GM23338 (cell line): ENCODE measurements at regions not wholly inside any gene's neighbourhood (a gene's known extent, or its start where the extent isn't known, plus 50 kb on each side); places are given as distances from the start of the nearest gene placed in this dataset.

ENCODE experiments used
- ATAC-seq: fragments of 200-7000 bp; cut with Tn5 transposase; 3 replicates; pipeline ENCODE4 v1.9.1; 2020
- DNase-seq: peaks from one replicate; pipeline ENCODE4 v3.0.0-alpha.2; 2015; ENCODE audit warnings: low spot score
- H2AFZ ChIP-seq: fragments of 200-600 bp; sonication (generic); 2 replicates; pipeline ENCODE4 v1.8.0; 2016; ENCODE audit warnings: antibody characterized with exemption, mild to moderate bottlenecking, moderate library complexity
- H3F3A ChIP-seq: fragments of 200-600 bp; sonication (generic); replicated peaks from 2 replicates; pipeline ENCODE4 v1.8.0; 2017; ENCODE audit warnings: antibody characterized with exemption, mixed run types, low read depth
- H3K27ac ChIP-seq: fragments of 200-600 bp; sonication (generic); 2 replicates; pipeline ENCODE4 v1.6.1; 2016; ENCODE audit warnings: low read depth
- H3K27me3 ChIP-seq: fragments of 200-600 bp; sonication (generic); 2 replicates; pipeline ENCODE4 v1.8.0; 2016; ENCODE audit warnings: mild to moderate bottlenecking, mixed run types, moderate library complexity; ENCODE audit not compliant: insufficient read depth
- H3K36me3 ChIP-seq: fragments of 200-600 bp; sonication (generic); 2 replicates; pipeline ENCODE4 v1.8.0; 2016; ENCODE audit warnings: mild to moderate bottlenecking; ENCODE audit not compliant: insufficient read depth
- H3K4me1 ChIP-seq: fragments of 200-600 bp; sonication (generic); 2 replicates; pipeline ENCODE4 v1.8.0; 2016; ENCODE audit warnings: mild to moderate bottlenecking, moderate library complexity; ENCODE audit not compliant: insufficient read depth
- H3K4me2 ChIP-seq: fragments of 200-600 bp; sonication (generic); 2 replicates; pipeline ENCODE4 v1.7.1; 2017; ENCODE audit warnings: mixed run types
- H3K4me3 ChIP-seq: fragments of 200-600 bp; sonication (generic); 2 replicates; pipeline ENCODE4 v1.6.1; 2016; ENCODE audit warnings: mixed run types
- H3K79me2 ChIP-seq: fragments of 200-600 bp; sonication (generic); replicated peaks from 2 replicates; pipeline ENCODE4 v1.8.0; 2017; ENCODE audit warnings: mild to moderate bottlenecking; ENCODE audit not compliant: insufficient read depth
- H3K9me2 ChIP-seq: fragments of 200-600 bp; sonication (generic); 2 replicates; pipeline ENCODE4 v1.8.0; 2017; ENCODE audit not compliant: insufficient read depth
- H4K20me1 ChIP-seq: fragments of 200-600 bp; sonication (generic); replicated peaks from 2 replicates; pipeline ENCODE4 v1.8.0; 2017; ENCODE audit warnings: mild to moderate bottlenecking; ENCODE audit not compliant: insufficient read depth
- H3K27ac Mint-ChIP-seq: 2 replicates; pipeline ENCODE4 v1.8.0; 2020; ENCODE audit warnings: inconsistent platforms, mild to moderate bottlenecking, moderate library complexity, mixed read lengths
- H3K27me3 Mint-ChIP-seq: 3 replicates; pipeline ENCODE4 v1.8.0; 2022; ENCODE audit warnings: low read depth, mild to moderate bottlenecking, moderate library complexity, mixed read lengths, inconsistent platforms; ENCODE audit not compliant: insufficient read depth, poor library complexity
- H3K36me3 Mint-ChIP-seq: 3 replicates; pipeline ENCODE4 v1.8.0; 2021; ENCODE audit warnings: low read depth, mild to moderate bottlenecking, inconsistent platforms, moderate library complexity, mixed read lengths
- H3K4me1 Mint-ChIP-seq: 3 replicates; pipeline ENCODE4 v1.8.0; 2020; ENCODE audit warnings: mild to moderate bottlenecking, inconsistent platforms, mixed read lengths
- H3K4me3 Mint-ChIP-seq: 3 replicates; pipeline ENCODE4 v1.8.0; 2021; ENCODE audit warnings: moderate library complexity, mild to moderate bottlenecking, inconsistent platforms, mixed read lengths
- H3K9me3 Mint-ChIP-seq: 3 replicates; pipeline ENCODE4 v1.8.0; 2020; ENCODE audit warnings: moderate library complexity, mild to moderate bottlenecking, inconsistent platforms, mixed read lengths
- STAT1 ChIP-seq: IDR thresholded peaks from one replicate; pipeline ENCODE4 v1.6.1; 2016; ENCODE audit warnings: antibody characterized with exemption; ENCODE audit not compliant: unreplicated experiment
- TF ChIP-seq, protein P1 (sequence below), 2 experiments: fragments of 200-600 bp in 1 of 2; sonication (generic) in 1 of 2; conservative IDR thresholded peaks; 2 replicates each; pipeline versions ENCODE4 v1.5.1 to v1.6.1; 2016 to 2017; ENCODE audit warnings: antibody characterized with exemption in 2 of 2, low read depth in 2 of 2, mild to moderate bottlenecking in 2 of 2, moderate library complexity in 1 of 2
- TF ChIP-seq, protein P2 (sequence below): IDR thresholded peaks from one replicate; pipeline ENCODE4 v1.6.1; 2018; ENCODE audit warnings: antibody characterized with exemption; ENCODE audit not compliant: unreplicated experiment

DNA sequence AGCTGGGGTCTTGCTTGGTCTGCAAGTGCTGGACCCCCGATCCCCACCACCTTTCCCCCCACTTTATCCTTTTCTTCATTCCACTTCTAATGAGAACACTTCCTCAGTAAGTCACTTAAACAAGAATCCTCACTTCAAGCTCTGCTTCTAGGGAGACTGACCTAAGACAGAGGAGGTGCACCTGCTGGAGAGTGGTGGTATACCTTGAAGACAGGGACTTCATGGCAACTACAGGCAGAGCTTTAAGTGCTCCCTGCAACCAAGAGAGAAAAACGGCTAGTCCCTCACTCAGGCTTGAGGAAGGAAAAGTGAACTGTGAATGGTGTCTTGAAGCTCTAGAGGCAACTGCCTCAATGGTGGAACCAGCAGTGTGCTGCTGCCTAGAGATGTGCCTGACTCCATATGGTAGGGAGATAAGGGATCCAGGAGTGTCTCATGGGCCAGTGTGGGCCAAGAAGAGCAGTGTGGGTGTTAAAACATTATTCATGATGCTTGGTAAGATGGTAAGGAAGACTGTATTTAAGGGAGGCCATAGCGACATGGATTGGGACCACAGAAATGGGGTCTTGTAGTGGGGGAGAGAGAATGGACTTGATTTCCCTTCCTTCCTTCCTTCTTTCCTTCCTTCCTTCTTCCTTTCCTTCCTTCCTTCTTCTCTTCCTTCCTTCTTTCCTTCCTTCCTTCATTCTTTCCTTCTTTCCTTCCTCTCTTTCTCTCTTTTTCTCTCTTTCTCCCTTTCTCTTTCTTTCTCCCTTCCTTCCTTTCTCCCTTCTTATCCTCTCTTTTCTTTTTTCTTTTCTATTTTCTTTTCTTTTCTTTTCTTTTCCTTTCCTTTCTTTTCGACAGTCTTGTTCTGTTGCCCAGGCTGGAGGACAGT, 96.2 kb upstream of the NAP1L1 start (continued):
- TF ChIP-seq, protein P1, sequence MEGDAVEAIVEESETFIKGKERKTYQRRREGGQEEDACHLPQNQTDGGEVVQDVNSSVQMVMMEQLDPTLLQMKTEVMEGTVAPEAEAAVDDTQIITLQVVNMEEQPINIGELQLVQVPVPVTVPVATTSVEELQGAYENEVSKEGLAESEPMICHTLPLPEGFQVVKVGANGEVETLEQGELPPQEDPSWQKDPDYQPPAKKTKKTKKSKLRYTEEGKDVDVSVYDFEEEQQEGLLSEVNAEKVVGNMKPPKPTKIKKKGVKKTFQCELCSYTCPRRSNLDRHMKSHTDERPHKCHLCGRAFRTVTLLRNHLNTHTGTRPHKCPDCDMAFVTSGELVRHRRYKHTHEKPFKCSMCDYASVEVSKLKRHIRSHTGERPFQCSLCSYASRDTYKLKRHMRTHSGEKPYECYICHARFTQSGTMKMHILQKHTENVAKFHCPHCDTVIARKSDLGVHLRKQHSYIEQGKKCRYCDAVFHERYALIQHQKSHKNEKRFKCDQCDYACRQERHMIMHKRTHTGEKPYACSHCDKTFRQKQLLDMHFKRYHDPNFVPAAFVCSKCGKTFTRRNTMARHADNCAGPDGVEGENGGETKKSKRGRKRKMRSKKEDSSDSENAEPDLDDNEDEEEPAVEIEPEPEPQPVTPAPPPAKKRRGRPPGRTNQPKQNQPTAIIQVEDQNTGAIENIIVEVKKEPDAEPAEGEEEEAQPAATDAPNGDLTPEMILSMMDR (conservative IDR thresholded peaks at IDR 0.05; ENCODE audit: low read depth in 2 of 2): no peak
- TF ChIP-seq STAT1: no peak

DNA sequence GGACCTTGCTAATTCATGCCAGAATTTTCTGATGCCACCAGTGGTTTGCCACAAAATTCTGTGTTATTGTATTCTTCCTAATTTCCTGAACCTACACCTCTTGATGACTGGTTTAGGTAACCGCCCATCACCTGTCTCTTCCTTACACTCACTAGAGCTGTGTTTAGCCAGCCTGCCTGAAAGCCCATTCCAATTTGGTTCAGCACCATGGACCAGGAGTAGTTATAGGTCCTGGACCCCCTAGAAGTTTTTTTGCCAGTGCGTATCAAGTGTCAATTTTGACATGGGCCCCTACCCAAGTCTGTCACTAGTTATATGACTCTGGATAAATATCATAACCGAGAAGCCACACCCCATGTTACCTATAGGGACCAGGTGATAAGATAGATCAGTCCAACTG, 94.0 kb upstream of the NAP1L1 start:
- TF ChIP-seq, protein P1 (conservative IDR thresholded peaks at IDR 0.05; ENCODE audit: low read depth in 2 of 2): no peak
- TF ChIP-seq, protein P2, sequence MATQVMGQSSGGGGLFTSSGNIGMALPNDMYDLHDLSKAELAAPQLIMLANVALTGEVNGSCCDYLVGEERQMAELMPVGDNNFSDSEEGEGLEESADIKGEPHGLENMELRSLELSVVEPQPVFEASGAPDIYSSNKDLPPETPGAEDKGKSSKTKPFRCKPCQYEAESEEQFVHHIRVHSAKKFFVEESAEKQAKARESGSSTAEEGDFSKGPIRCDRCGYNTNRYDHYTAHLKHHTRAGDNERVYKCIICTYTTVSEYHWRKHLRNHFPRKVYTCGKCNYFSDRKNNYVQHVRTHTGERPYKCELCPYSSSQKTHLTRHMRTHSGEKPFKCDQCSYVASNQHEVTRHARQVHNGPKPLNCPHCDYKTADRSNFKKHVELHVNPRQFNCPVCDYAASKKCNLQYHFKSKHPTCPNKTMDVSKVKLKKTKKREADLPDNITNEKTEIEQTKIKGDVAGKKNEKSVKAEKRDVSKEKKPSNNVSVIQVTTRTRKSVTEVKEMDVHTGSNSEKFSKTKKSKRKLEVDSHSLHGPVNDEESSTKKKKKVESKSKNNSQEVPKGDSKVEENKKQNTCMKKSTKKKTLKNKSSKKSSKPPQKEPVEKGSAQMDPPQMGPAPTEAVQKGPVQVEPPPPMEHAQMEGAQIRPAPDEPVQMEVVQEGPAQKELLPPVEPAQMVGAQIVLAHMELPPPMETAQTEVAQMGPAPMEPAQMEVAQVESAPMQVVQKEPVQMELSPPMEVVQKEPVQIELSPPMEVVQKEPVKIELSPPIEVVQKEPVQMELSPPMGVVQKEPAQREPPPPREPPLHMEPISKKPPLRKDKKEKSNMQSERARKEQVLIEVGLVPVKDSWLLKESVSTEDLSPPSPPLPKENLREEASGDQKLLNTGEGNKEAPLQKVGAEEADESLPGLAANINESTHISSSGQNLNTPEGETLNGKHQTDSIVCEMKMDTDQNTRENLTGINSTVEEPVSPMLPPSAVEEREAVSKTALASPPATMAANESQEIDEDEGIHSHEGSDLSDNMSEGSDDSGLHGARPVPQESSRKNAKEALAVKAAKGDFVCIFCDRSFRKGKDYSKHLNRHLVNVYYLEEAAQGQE: peak; percentile 17
- no peak overlapping the region for H3K27ac ChIP-seq
- Mint-ChIP-seq H3K27ac (no peak overlapping the region), H3K4me3 (no peak overlapping the region), H3K4me1 (no peaks in the 10 kb centered on the region), H3K36me3 (no peaks in the 10 kb centered on the region), H3K27me3 (no peaks in the 10 kb centered on the region), H3K9me3 (no peaks in the 10 kb centered on the region)
- DNase-seq: no peak
- H3K36me3 ChIP-seq: no peaks in the 10 kb centered on the region
- H3K4me2 ChIP-seq: no peak overlapping the region
- no peaks in the 10 kb centered on the region for H3F3A ChIP-seq
- H3K9me2 ChIP-seq: no peaks in the 10 kb centered on the region
- no peaks in the 10 kb centered on the region for H3K79me2 ChIP-seq
- no peaks in the 10 kb centered on the region for H4K20me1 ChIP-seq
- no peak overlapping the region for H3K4me3 ChIP-seq
- H3K4me1 ChIP-seq: no peaks in the 10 kb centered on the region; the same call in 1 of the 2 replicates
- no peaks in the 10 kb centered on the region for H3K27me3 ChIP-seq
- ATAC-seq: no peak
- H2AFZ ChIP-seq: no peak overlapping the region
